Endodermal cell (in vitro differentiated cells): ENCODE measurements at regions not wholly inside any gene's neighbourhood (a gene's known extent, or its start where the extent isn't known, plus 50 kb on each side); places are given as distances from the start of the nearest gene placed in this dataset.

Experiments
- DNase-seq: peaks from one replicate; pipeline ENCODE4 v3.0.0-alpha.2; 2017
- H3K27ac ChIP-seq: 2 replicates; pipeline ENCODE4 v1.5.1; 2013; ENCODE audit warnings: mild to moderate bottlenecking, low read depth, low read length, moderate library complexity
- H3K27me3 ChIP-seq: 2 replicates; pipeline ENCODE4 v1.6.1; 2013; ENCODE audit warnings: mild to moderate bottlenecking, low read length, moderate library complexity; ENCODE audit not compliant: insufficient read depth, control insufficient read depth, poor library complexity, severe bottlenecking
- H3K36me3 ChIP-seq: 2 replicates; pipeline ENCODE4 v1.7.0; 2013; ENCODE audit warnings: mild to moderate bottlenecking, low read length, moderate library complexity; ENCODE audit not compliant: control insufficient read depth, insufficient read depth
- H3K4me1 ChIP-seq: one replicate; pipeline ENCODE4 v1.7.0; 2013; ENCODE audit warnings: low read length; ENCODE audit not compliant: control insufficient read depth, insufficient read depth
- H3K4me3 ChIP-seq: 2 replicates; pipeline ENCODE4 v1.5.1; 2013; ENCODE audit warnings: mild to moderate bottlenecking, low read length, moderate library complexity
- H3K9ac ChIP-seq: 2 replicates; pipeline ENCODE4 v1.6.1; 2013; ENCODE audit warnings: mild to moderate bottlenecking, low read length, moderate library complexity; ENCODE audit not compliant: poor library complexity, severe bottlenecking; ENCODE audit errors: extremely low read depth
- H3K9me3 ChIP-seq: 2 replicates; pipeline ENCODE4 v1.6.1; 2013; ENCODE audit warnings: mild to moderate bottlenecking, low read length, moderate library complexity; ENCODE audit not compliant: control insufficient read depth
- H3K27ac Mint-ChIP-seq: 2 replicates; pipeline ENCODE4 v1.8.0; 2020; ENCODE audit warnings: mixed read lengths
- H3K27me3 Mint-ChIP-seq: 2 replicates; pipeline ENCODE4 v1.8.0; 2021; ENCODE audit warnings: mild to moderate bottlenecking, mixed read lengths; ENCODE audit not compliant: insufficient read depth
- H3K36me3 Mint-ChIP-seq: 2 replicates; pipeline ENCODE4 v1.8.0; 2020; ENCODE audit warnings: low read depth, mixed read lengths
- H3K4me1 Mint-ChIP-seq: 2 replicates; pipeline ENCODE4 v1.8.0; 2020; ENCODE audit warnings: mixed read lengths
- H3K4me3 Mint-ChIP-seq: 2 replicates; pipeline ENCODE4 v1.8.0; 2020; ENCODE audit warnings: mild to moderate bottlenecking, moderate library complexity, mixed read lengths
- H3K9me3 Mint-ChIP-seq: 2 replicates; pipeline ENCODE4 v1.8.0; 2020; ENCODE audit warnings: mild to moderate bottlenecking, mixed read lengths
- CTCF ChIP-seq: fragments of 200-600 bp; sonication (generic); conservative IDR thresholded peaks from 2 replicates; pipeline ENCODE4 v1.5.0; 2021; ENCODE audit warnings: antibody characterized with exemption, mild to moderate bottlenecking
- WGBS, 2 experiments: methylation state at CpG; one replicate each; pipeline versions ENCODE4 v1.1.5 to v1.1.7; 2013; ENCODE audit warnings: missing lambda C conversion rate in 2 of 2, mixed read lengths in 1 of 2; ENCODE audit not compliant: insufficient coverage in 1 of 2, insufficient read length in 1 of 2; 5-methylcytosine and 5-hydroxymethylcytosine counted together

GRCh38 chr4:30945586-30945985 lies 225.4 kb downstream of the PCDH7 start:
- Histone ChIP-seq H3K4me1 (peaks cover 3% of the 10 kb centered on the region), H3K4me3 (no peak overlapping the region), H3K27ac (no peak overlapping the region), H3K36me3 (no peaks in the 10 kb centered on the region), H3K9ac (no peak overlapping the region), H3K27me3 (no peaks in the 10 kb centered on the region), H3K9me3 (no peaks in the 10 kb centered on the region)
- DNase-seq, result peak; percentile 51
- WGBS, 2 experiments, result 73 to 78% methylated on average over 2 to 4 of the region's 4 CpGs
- Mint-ChIP-seq H3K4me3 (no peak overlapping the region), H3K9me3 (no peaks in the 10 kb centered on the region), H3K27me3 (no peaks in the 10 kb centered on the region), H3K4me1 (peaks cover 12% of the 10 kb centered on the region), H3K36me3 (peaks cover 5% of the 10 kb centered on the region), H3K27ac (peak overlapping the region; percentile 62)
- TF ChIP-seq CTCF, result no peak

- H3K4me3 ChIP-seq, result no peak overlapping the region
- H3K4me1 Mint-ChIP-seq, result peaks cover 17% of the 10 kb centered on the region
- H3K36me3 ChIP-seq, result no peaks in the 10 kb centered on the region
- H3K9me3 Mint-ChIP-seq, result no peaks in the 10 kb centered on the region
- peaks cover 5% of the 10 kb centered on the region for H3K36me3 Mint-ChIP-seq
- H3K27me3 Mint-ChIP-seq, result no peaks in the 10 kb centered on the region
- no peaks in the 10 kb centered on the region for H3K9me3 ChIP-seq
- no peak overlapping the region for H3K9ac ChIP-seq
- no peak overlapping the region for H3K27ac ChIP-seq
- no peak for DNase-seq
- no peaks in the 10 kb centered on the region for H3K27me3 ChIP-seq
- TF ChIP-seq CTCF, result no peak
- H3K4me1 ChIP-seq, result peaks cover 3% of the 10 kb centered on the region
- 85 to 91% methylated on average over 1 of the region's 2 CpGs for WGBS, 2 experiments
- peak overlapping the region; percentile 27 for H3K27ac Mint-ChIP-seq
- H3K4me3 Mint-ChIP-seq, result no peak overlapping the region
These were observed 226.1 kb downstream of the PCDH7 start for GRCh38 chr4:30946288-30946687.

- Histone ChIP-seq H3K36me3 (no peaks in the 10 kb centered on the region), H3K4me3 (no peak overlapping the region), H3K27ac (no peak overlapping the region), H3K27me3 (no peaks in the 10 kb centered on the region), H3K9me3 (no peaks in the 10 kb centered on the region), H3K4me1 (peaks cover 3% of the 10 kb centered on the region), H3K9ac (no peak overlapping the region)
- H3K27me3 Mint-ChIP-seq, result no peaks in the 10 kb centered on the region
- WGBS, 2 experiments, result 86 to 90% methylated on average over 3 of the region's 3 CpGs
- no peak for DNase-seq
- peaks cover 22% of the 10 kb centered on the region for H3K4me1 Mint-ChIP-seq
- H3K9me3 Mint-ChIP-seq, result no peaks in the 10 kb centered on the region
- no peak for TF ChIP-seq CTCF
- H3K27ac Mint-ChIP-seq, result no peak overlapping the region
- no peak overlapping the region for H3K4me3 Mint-ChIP-seq
- peaks cover 5% of the 10 kb centered on the region for H3K36me3 Mint-ChIP-seq
These were observed 228.5 kb downstream of the PCDH7 start for GRCh38 chr4:30948653-30949052.
